ENCODE measurements at regions not wholly inside any gene's neighbourhood (a gene's known extent, or its start where the extent isn't known, plus 50 kb on each side); places are given as distances from the start of the nearest gene placed in this dataset.

DNA sequence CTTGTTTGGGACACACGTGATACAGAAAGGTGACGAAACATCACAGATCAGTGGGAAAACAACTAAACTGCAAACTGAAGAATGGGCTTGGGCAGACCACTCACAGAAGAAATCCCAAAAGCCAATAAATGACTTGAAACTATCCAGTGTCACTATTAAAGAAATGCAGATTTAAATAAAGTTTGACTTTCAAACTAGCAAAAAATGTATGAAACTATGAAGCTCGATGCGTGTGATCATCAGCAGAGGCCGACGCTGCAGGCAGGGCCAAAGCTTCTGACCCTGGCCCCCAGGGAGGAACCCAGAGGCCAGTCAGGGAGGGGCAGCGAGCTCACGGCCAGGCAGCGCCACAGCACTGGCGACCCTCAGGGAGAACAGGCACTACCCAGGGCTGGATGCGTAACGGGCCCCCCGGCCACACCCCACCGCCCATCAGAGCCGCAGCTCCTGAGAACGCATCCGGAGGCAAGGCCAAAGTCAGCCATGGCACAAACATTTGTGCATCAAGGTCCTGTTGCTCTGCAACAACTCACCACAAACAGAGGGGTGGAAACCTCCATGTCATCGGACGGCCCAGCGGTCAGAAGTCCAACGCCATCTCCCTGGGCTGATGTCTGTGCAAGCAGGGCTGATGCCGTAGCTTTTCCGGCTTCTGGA lies 94.1 kb downstream of the YTHDF1 start:
- no peaks in the 10 kb centered on the region for H3K79me2 ChIP-seq (ENCODE audit: insufficient read depth)
- no peaks in the 10 kb centered on the region for H3K9me3 ChIP-seq
- H3K4me2 ChIP-seq: no peak overlapping the region
- no peaks in the 10 kb centered on the region for H3K9me2 ChIP-seq
- TF ChIP-seq MEF2A (IDR thresholded peaks at IDR 0.05; ENCODE audit: borderline replicate concordance, low read depth): no peak
- TF ChIP-seq EP300 (IDR thresholded peaks at IDR 0.05; ENCODE audit: borderline replicate concordance in 1 of 2, low read depth in 1 of 2, low read length in 1 of 2): no peak
- TF ChIP-seq NRF1 (IDR thresholded peaks at IDR 0.05; ENCODE audit: low read depth, low read length): no peak
- no peak for TF ChIP-seq SMC3 (IDR thresholded peaks at IDR 0.05; ENCODE audit: low read depth, low read length)
- TF ChIP-seq TAF1 (IDR thresholded peaks at IDR 0.05; ENCODE audit: borderline replicate concordance, low read depth, low read length): no peak
- no peak for TF ChIP-seq POLR2AphosphoS5 (IDR thresholded peaks at IDR 0.05; ENCODE audit: low read depth, low read length)
- no peak for TF ChIP-seq NFIC (IDR thresholded peaks at IDR 0.05; ENCODE audit: borderline replicate concordance)
- TF ChIP-seq, protein P1, sequence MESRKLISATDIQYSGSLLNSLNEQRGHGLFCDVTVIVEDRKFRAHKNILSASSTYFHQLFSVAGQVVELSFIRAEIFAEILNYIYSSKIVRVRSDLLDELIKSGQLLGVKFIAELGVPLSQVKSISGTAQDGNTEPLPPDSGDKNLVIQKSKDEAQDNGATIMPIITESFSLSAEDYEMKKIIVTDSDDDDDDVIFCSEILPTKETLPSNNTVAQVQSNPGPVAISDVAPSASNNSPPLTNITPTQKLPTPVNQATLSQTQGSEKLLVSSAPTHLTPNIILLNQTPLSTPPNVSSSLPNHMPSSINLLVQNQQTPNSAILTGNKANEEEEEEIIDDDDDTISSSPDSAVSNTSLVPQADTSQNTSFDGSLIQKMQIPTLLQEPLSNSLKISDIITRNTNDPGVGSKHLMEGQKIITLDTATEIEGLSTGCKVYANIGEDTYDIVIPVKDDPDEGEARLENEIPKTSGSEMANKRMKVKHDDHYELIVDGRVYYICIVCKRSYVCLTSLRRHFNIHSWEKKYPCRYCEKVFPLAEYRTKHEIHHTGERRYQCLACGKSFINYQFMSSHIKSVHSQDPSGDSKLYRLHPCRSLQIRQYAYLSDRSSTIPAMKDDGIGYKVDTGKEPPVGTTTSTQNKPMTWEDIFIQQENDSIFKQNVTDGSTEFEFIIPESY (IDR thresholded peaks at IDR 0.05; ENCODE audit: borderline replicate concordance, low read depth): no peak
- no peak for TF ChIP-seq FOXJ3 (CRISPR knock-in tag; IDR thresholded peaks at IDR 0.05)
- TF ChIP-seq FOXM1 (IDR thresholded peaks at IDR 0.05; ENCODE audit: low read depth): no peak
- no peak for TF ChIP-seq GATA2 (CRISPR knock-in tag; IDR thresholded peaks at IDR 0.05)
- no peak for DNase-seq
- H2AFZ ChIP-seq (ENCODE audit: low read depth): no peak overlapping the region
- no peak overlapping the region for H3K4me3 ChIP-seq (ENCODE audit: low read depth in 2 of 2, low read length in 1 of 2)
- CTCF ChIA-PET: interaction anchor here (0.8 kb wide), 1 partner anchor 66 kb away, joined by 4 read pairs; no protein-coding TSS in a partner anchor
- 50% methylated on average over 11 of the region's 23 CpGs for WGBS (ENCODE audit: low lambda C conversion rate)
- H3K27me3 ChIP-seq (ENCODE audit: insufficient read depth): peaks cover 46% of the 10 kb centered on the region
- H3K27ac ChIP-seq (ENCODE audit: low read depth in 2 of 2, low read length in 1 of 2): no peak overlapping the region
- peaks cover 0 to 3% of the 10 kb centered on the region in 2 experiments; a peak in 1 of 4 replicates for H3K4me1 ChIP-seq (ENCODE audit: control insufficient read depth in 1 of 2, insufficient read depth in 2 of 2, low read depth in 1 of 2, low read length in 1 of 2)
- no peaks in the 10 kb centered on the region for H4K20me1 ChIP-seq (ENCODE audit: insufficient read depth)
- POLR2A ChIA-PET: no interaction called here
- no peak overlapping the region for H3K9ac ChIP-seq
- no peaks in the 10 kb centered on the region for H3F3A ChIP-seq (replicated peaks; ENCODE audit: insufficient read depth)
- no peaks in the 10 kb centered on the region for H3K36me3 ChIP-seq (replicated peaks in 1 of 2; ENCODE audit: control insufficient read depth in 1 of 2, insufficient read depth in 2 of 2, low read length in 1 of 2)

DNA sequence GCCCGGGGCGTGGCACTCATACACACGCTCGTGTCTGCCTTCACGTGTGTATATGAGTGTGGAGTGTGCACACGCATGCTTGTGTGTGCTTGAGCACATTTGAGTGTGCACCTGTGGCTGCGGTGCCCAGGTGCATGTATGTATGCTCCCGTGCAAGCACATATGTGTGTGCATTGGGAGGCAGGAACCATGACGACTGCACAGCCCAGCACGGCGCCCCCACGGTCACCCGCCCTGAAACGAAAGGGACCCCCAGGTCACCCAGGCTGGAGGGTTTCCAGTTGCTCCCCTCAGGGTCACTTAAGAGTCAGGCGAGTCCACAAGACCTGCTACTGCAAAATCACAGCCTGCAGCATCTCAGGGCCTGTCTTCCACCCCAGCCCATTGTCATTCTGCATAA lies 94.7 kb downstream of the YTHDF1 start:
- ChIA-PET CTCF (no interaction called here), POLR2A (no interaction called here)
- Histone ChIP-seq H3K9me2 (no peaks in the 10 kb centered on the region), H2AFZ (ENCODE audit: low read depth) (no peak overlapping the region), H3K4me1 (ENCODE audit: control insufficient read depth in 1 of 2, insufficient read depth in 2 of 2, low read depth in 1 of 2, low read length in 1 of 2) (peaks cover 0 to 3% of the 10 kb centered on the region in 2 experiments; a peak in 1 of 4 replicates), H3K27me3 (ENCODE audit: insufficient read depth) (peaks cover 46% of the 10 kb centered on the region), H3K79me2 (ENCODE audit: insufficient read depth) (no peaks in the 10 kb centered on the region), H3K27ac (ENCODE audit: low read depth in 2 of 2, low read length in 1 of 2) (no peak overlapping the region), H3K9me3 (no peaks in the 10 kb centered on the region), H3K4me3 (ENCODE audit: low read depth in 2 of 2, low read length in 1 of 2) (no peak overlapping the region), H4K20me1 (ENCODE audit: insufficient read depth) (no peaks in the 10 kb centered on the region), H3K36me3 (replicated peaks in 1 of 2; ENCODE audit: control insufficient read depth in 1 of 2, insufficient read depth in 2 of 2, low read length in 1 of 2) (no peaks in the 10 kb centered on the region), H3K4me2 (no peak overlapping the region), H3K9ac (no peak overlapping the region), H3F3A (replicated peaks; ENCODE audit: insufficient read depth) (no peaks in the 10 kb centered on the region)
- DNase-seq: no peak
- 39% methylated on average over 6 of the region's 15 CpGs for WGBS (ENCODE audit: low lambda C conversion rate)
- TF ChIP-seq SIN3A (IDR thresholded peaks at IDR 0.05; ENCODE audit: borderline replicate concordance, low read depth, low read length): no peak
- TF ChIP-seq ELF1 (IDR thresholded peaks at IDR 0.05): no peak
- TF ChIP-seq, protein P2, sequence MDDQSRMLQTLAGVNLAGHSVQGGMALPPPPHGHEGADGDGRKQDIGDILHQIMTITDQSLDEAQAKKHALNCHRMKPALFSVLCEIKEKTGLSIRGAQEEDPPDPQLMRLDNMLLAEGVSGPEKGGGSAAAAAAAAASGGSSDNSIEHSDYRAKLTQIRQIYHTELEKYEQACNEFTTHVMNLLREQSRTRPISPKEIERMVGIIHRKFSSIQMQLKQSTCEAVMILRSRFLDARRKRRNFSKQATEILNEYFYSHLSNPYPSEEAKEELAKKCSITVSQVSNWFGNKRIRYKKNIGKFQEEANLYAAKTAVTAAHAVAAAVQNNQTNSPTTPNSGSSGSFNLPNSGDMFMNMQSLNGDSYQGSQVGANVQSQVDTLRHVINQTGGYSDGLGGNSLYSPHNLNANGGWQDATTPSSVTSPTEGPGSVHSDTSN (IDR thresholded peaks at IDR 0.05): no peak
- no peak for TF ChIP-seq RAD21 (IDR thresholded peaks at IDR 0.05; ENCODE audit: low read length)
- TF ChIP-seq RCOR1 (IDR thresholded peaks at IDR 0.05; ENCODE audit: low read length): no peak
- TF ChIP-seq MEF2A (IDR thresholded peaks at IDR 0.05; ENCODE audit: borderline replicate concordance, low read depth): no peak
- no peak for TF ChIP-seq POLR2AphosphoS5 (IDR thresholded peaks at IDR 0.05; ENCODE audit: low read depth, low read length)
- no peak for TF ChIP-seq CHD2 (IDR thresholded peaks at IDR 0.05; ENCODE audit: low read length, partially characterized antibody)
- TF ChIP-seq FOSL2 (IDR thresholded peaks at IDR 0.05; ENCODE audit: borderline replicate concordance, low read depth): no peak
- no peak for TF ChIP-seq NRF1 (IDR thresholded peaks at IDR 0.05; ENCODE audit: low read depth, low read length)
- no peak for TF ChIP-seq GABPA (IDR thresholded peaks at IDR 0.05; ENCODE audit: low read depth)

All from SK-N-SH (cell line).